MM.1S (cell line): ENCODE measurements at regions not wholly inside any gene's neighbourhood (a gene's known extent, or its start where the extent isn't known, plus 50 kb on each side); places are given as distances from the start of the nearest gene placed in this dataset.
"Not testable (repeated sequence)": the region's sequence is repeated elsewhere in the genome, so short reads cannot be mapped to it uniquely, and the experiment has no call there.

ENCODE experiments used
- DNase-seq: peaks from one replicate; pipeline ENCODE4 v3.0.0-alpha.2; 2015
- H2AFZ ChIP-seq: fragments of 300-600 bp; sonication (generic); 2 replicates; pipeline ENCODE4 v1.6.0; 2016; ENCODE audit warnings: antibody characterized with exemption, low read length
- H3F3A ChIP-seq: fragments of 300-600 bp; sonication (generic); 2 replicates; pipeline ENCODE4 v1.6.1; 2016; ENCODE audit warnings: mild to moderate bottlenecking, antibody characterized with exemption, low read length, moderate library complexity, mixed read lengths; ENCODE audit not compliant: insufficient read depth
- H3K27ac ChIP-seq: fragments of 300-600 bp; sonication (generic); 2 replicates; pipeline ENCODE4 v1.5.1; 2016; ENCODE audit warnings: mild to moderate bottlenecking, low read length
- H3K27me3 ChIP-seq: fragments of 300-600 bp; sonication (generic); replicated peaks from 2 replicates; pipeline ENCODE4 v1.6.0; 2016; ENCODE audit warnings: low read length; ENCODE audit not compliant: insufficient read depth
- H3K36me3 ChIP-seq: fragments of 300-600 bp; sonication (generic); replicated peaks from 2 replicates; pipeline ENCODE4 v1.6.1; 2016; ENCODE audit warnings: mild to moderate bottlenecking, low read length, mixed read lengths; ENCODE audit not compliant: insufficient read depth
- H3K4me1 ChIP-seq: fragments of 300-600 bp; sonication (generic); 2 replicates; pipeline ENCODE4 v1.6.1; 2016; ENCODE audit warnings: low read length, mixed read lengths
- H3K4me2 ChIP-seq: fragments of 300-600 bp; sonication (generic); 2 replicates; pipeline ENCODE4 v1.6.0; 2016; ENCODE audit warnings: low read depth, low read length
- H3K4me3 ChIP-seq: fragments of 300-600 bp; sonication (generic); 2 replicates; pipeline ENCODE4 v1.5.1; 2016; ENCODE audit warnings: low read length, mixed read lengths
- H3K79me2 ChIP-seq: fragments of 300-600 bp; sonication (generic); 2 replicates; pipeline ENCODE4 v1.6.1; 2016; ENCODE audit warnings: mixed run types, low read length, mixed read lengths
- H3K9ac ChIP-seq: fragments of 300-600 bp; sonication (generic); 2 replicates; pipeline ENCODE4 v1.6.1; 2016; ENCODE audit warnings: low read length, mixed read lengths
- H3K9me2 ChIP-seq: fragments of 300-600 bp; sonication (generic); replicated peaks from 2 replicates; pipeline ENCODE4 v1.6.1; 2016; ENCODE audit warnings: mild to moderate bottlenecking, low read length, mixed read lengths; ENCODE audit not compliant: insufficient read depth
- H3K9me3 ChIP-seq: fragments of 300-600 bp; sonication (generic); replicated peaks from 2 replicates; pipeline ENCODE4 v1.6.1; 2016; ENCODE audit warnings: mild to moderate bottlenecking, low read length, mixed read lengths; ENCODE audit not compliant: insufficient read depth
- H4K20me1 ChIP-seq: fragments of 300-600 bp; sonication (generic); 2 replicates; pipeline ENCODE4 v1.6.1; 2016; ENCODE audit warnings: mild to moderate bottlenecking, low read length, moderate library complexity, mixed read lengths; ENCODE audit not compliant: insufficient read depth
- EZH2 ChIP-seq: fragments of 300-600 bp; sonication (generic); optimal IDR thresholded peaks from 2 replicates; pipeline ENCODE3; 2017; ENCODE audit warnings: low read depth, mild to moderate bottlenecking, antibody characterized with exemption, low read length, mixed read lengths
- EZH2phosphoT487 ChIP-seq: fragments of 300-600 bp; sonication (generic); IDR thresholded peaks from 2 replicates; pipeline ENCODE4 v1.6.1; 2018; ENCODE audit warnings: antibody characterized with exemption, low read length
- TF ChIP-seq, protein P1 (sequence below): fragments of 300-600 bp; sonication (generic); IDR thresholded peaks from 2 replicates; pipeline ENCODE4 v1.5.1; 2016; ENCODE audit warnings: antibody characterized with exemption, low read length, mixed read lengths

DNA sequence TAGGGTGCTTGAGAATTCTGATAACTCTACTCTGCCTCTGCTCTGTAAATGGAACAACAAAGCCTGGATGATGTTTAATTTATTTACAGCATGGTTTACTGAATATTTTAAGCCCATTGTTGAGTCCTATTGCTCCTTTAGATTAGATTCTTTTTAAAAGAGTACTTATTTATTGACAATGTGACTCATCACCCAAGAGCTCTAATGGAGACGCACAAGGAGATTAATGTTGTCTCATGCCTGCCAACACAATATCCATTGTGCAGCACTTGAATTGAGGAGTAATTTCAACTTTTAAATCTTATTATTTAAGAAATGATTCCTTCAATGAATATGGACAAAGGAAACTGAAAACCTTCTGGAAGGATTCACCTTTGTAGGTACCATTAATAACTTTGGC, 691.4 kb downstream of the ZBBX start:
- H3K9ac ChIP-seq: no peak overlapping the region
- H3F3A ChIP-seq: no peaks in the 10 kb centered on the region
- H3K79me2 ChIP-seq: no peaks in the 10 kb centered on the region
- H4K20me1 ChIP-seq: no peaks in the 10 kb centered on the region
- H3K27ac ChIP-seq: no peak overlapping the region
- no peak overlapping the region for H3K4me2 ChIP-seq
- no peaks in the 10 kb centered on the region for H3K4me1 ChIP-seq
- no peak overlapping the region for H3K4me3 ChIP-seq
- no peaks in the 10 kb centered on the region for H3K36me3 ChIP-seq
- no peak for DNase-seq
- no peaks in the 10 kb centered on the region for H3K9me3 ChIP-seq
- no peak for TF ChIP-seq EZH2phosphoT487
- no peaks in the 10 kb centered on the region for H3K9me2 ChIP-seq
- no peaks in the 10 kb centered on the region for H3K27me3 ChIP-seq
- no peak overlapping the region for H2AFZ ChIP-seq

DNA sequence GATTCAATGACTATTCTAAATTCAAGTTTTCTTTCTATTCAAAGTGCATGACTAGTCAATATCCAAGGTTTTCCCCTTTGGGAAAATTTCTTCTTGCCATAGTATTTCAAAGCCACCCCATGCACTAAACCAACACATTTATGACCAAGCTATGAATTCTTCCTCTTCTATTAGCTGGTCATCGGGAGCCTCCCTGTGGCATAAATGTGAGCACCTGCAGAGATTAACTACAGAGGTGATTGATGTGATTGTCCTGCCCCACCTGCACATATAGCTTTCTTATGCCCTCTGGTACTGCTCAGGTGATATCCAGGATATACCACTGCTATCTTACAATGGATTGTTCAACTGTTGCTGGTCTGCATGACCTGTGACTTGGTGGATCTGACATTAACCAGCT, 694.9 kb downstream of the ZBBX start:
- peak; percentile 21 for DNase-seq
- H3K79me2 ChIP-seq: no peaks in the 10 kb centered on the region

GRCh38 chr3:166684077-166684476, 696.0 kb downstream of the ZBBX start:
- H3K9me3 ChIP-seq, H3K27ac ChIP-seq, H4K20me1 ChIP-seq, H3K79me2 ChIP-seq, H3K4me2 ChIP-seq, H3F3A ChIP-seq, H3K36me3 ChIP-seq, H3K27me3 ChIP-seq, H3K4me3 ChIP-seq, H3K9me2 ChIP-seq, H3K9ac ChIP-seq, H2AFZ ChIP-seq, DNase-seq, H3K4me1 ChIP-seq: not testable (repeated sequence)

More for the DNA sequence above, 694.9 kb downstream of the ZBBX start:
- Histone ChIP-seq H3K4me1 (no peaks in the 10 kb centered on the region), H3K4me2 (no peak overlapping the region), H3K36me3 (no peaks in the 10 kb centered on the region), H2AFZ (no peak overlapping the region), H3F3A (no peaks in the 10 kb centered on the region), H3K9ac (no peak overlapping the region), H3K9me2 (no peaks in the 10 kb centered on the region), H4K20me1 (no peaks in the 10 kb centered on the region), H3K4me3 (no peak overlapping the region), H3K9me3 (no peaks in the 10 kb centered on the region), H3K27me3 (no peaks in the 10 kb centered on the region), H3K27ac (no peak overlapping the region)
- no peak for TF ChIP-seq EZH2
- TF ChIP-seq EZH2phosphoT487: no peak
- TF ChIP-seq, protein P1, sequence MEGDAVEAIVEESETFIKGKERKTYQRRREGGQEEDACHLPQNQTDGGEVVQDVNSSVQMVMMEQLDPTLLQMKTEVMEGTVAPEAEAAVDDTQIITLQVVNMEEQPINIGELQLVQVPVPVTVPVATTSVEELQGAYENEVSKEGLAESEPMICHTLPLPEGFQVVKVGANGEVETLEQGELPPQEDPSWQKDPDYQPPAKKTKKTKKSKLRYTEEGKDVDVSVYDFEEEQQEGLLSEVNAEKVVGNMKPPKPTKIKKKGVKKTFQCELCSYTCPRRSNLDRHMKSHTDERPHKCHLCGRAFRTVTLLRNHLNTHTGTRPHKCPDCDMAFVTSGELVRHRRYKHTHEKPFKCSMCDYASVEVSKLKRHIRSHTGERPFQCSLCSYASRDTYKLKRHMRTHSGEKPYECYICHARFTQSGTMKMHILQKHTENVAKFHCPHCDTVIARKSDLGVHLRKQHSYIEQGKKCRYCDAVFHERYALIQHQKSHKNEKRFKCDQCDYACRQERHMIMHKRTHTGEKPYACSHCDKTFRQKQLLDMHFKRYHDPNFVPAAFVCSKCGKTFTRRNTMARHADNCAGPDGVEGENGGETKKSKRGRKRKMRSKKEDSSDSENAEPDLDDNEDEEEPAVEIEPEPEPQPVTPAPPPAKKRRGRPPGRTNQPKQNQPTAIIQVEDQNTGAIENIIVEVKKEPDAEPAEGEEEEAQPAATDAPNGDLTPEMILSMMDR: peak; percentile 20

DNA sequence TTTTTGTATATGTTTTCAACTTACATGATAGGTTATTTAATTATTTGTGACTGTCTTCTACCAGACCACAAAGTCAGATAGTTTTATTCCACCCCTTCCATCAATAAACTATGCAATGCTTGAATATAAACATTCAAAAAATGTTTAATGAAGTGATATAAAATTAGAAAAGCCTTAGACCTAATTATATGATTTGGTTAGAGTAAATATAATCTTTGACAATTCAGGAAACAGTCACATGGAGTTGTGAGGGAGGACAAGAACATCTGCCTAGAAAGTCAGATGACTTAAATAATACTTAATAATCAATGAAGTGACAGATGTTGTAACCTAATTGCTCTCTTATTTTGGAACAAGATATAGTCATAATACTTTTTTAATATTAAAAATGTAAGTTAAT, 710.3 kb downstream of the ZBBX start:
- TF ChIP-seq EZH2 (no peak), EZH2phosphoT487 (no peak)
- TF ChIP-seq, protein P1: no peak
- no peak for DNase-seq
- H2AFZ ChIP-seq: no peak overlapping the region
- H3K9me3 ChIP-seq: no peaks in the 10 kb centered on the region
- no peak overlapping the region for H3K9ac ChIP-seq
- no peaks in the 10 kb centered on the region for H3K9me2 ChIP-seq
- H3K27ac ChIP-seq: no peak overlapping the region
- no peaks in the 10 kb centered on the region for H3K79me2 ChIP-seq
- H3K4me2 ChIP-seq: no peak overlapping the region
- no peaks in the 10 kb centered on the region for H3K27me3 ChIP-seq
- no peaks in the 10 kb centered on the region for H4K20me1 ChIP-seq
- H3K36me3 ChIP-seq: no peaks in the 10 kb centered on the region
- H3F3A ChIP-seq: no peaks in the 10 kb centered on the region
- H3K4me1 ChIP-seq: no peaks in the 10 kb centered on the region
- H3K4me3 ChIP-seq: no peak overlapping the region
